ENCODE measurements at regions not wholly inside any gene's neighbourhood (a gene's known extent, or its start where the extent isn't known, plus 50 kb on each side); places are given as distances from the start of the nearest gene placed in this dataset.

DNA sequence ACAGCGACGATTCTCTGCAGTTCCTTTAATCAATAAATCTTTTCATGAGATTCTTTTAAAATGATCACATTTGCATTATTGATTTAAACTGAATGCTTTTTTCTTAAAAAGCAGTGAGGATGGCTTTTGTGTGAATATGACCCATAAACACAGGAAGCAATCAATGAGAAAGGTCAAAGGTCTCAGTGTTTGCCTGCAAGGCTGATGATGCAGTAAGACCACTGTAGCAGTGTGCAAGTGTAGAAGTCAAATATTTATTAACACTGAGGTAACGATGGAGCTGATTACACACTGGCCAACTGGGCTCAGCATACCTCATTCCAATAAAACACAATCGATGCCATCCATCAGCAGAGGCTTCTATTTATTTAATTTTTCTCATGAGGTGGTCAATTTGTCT lies 633.5 kb downstream of the DCDC2C start:
- TF ChIP-seq CTCF (IDR thresholded peaks at IDR 0.05 in 2 of 3, conservative IDR thresholded peaks at IDR 0.05 in 1 of 3; ENCODE audit: borderline replicate concordance in 1 of 3, insufficient read depth in 1 of 3, low read depth in 2 of 3, low read length in 2 of 3) (no peak), POLR2AphosphoS5 (IDR thresholded peaks at IDR 0.05; ENCODE audit: low read depth, low read length) (no peak), EGR1 (IDR thresholded peaks at IDR 0.05; ENCODE audit: low read depth) (no peak), EZH2 (IDR thresholded peaks at IDR 0.05) (no peak), ZNF274 (IDR thresholded peaks at IDR 0.05; ENCODE audit: low read depth, low read length) (no peak), POLR2A (IDR thresholded peaks at IDR 0.05; ENCODE audit: borderline replicate concordance, extremely low read depth, insufficient read depth, insufficient read length) (no peak), ELF1 (IDR thresholded peaks at IDR 0.05; ENCODE audit: borderline replicate concordance, low read depth) (no peak), YY1 (IDR thresholded peaks at IDR 0.05; ENCODE audit: extremely low read depth, insufficient replicate concordance, low read depth, low read length) (no peak), TCF7L2 (IDR thresholded peaks at IDR 0.05; ENCODE audit: borderline replicate concordance, extremely low read depth, insufficient read depth, insufficient read length) (no peak), EZH2phosphoT487 (IDR thresholded peaks at IDR 0.05; ENCODE audit: borderline replicate concordance) (no peak), ATF3 (IDR thresholded peaks at IDR 0.05) (no peak), CEBPB (IDR thresholded peaks at IDR 0.05; ENCODE audit: low read depth) (no peak)
- TF ChIP-seq, protein P1, sequence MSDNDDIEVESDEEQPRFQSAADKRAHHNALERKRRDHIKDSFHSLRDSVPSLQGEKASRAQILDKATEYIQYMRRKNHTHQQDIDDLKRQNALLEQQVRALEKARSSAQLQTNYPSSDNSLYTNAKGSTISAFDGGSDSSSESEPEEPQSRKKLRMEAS (IDR thresholded peaks at IDR 0.05) = no peak
